ENCODE measurements at regions not wholly inside any gene's neighbourhood (a gene's known extent, or its start where the extent isn't known, plus 50 kb on each side); places are given as distances from the start of the nearest gene placed in this dataset.

DNA sequence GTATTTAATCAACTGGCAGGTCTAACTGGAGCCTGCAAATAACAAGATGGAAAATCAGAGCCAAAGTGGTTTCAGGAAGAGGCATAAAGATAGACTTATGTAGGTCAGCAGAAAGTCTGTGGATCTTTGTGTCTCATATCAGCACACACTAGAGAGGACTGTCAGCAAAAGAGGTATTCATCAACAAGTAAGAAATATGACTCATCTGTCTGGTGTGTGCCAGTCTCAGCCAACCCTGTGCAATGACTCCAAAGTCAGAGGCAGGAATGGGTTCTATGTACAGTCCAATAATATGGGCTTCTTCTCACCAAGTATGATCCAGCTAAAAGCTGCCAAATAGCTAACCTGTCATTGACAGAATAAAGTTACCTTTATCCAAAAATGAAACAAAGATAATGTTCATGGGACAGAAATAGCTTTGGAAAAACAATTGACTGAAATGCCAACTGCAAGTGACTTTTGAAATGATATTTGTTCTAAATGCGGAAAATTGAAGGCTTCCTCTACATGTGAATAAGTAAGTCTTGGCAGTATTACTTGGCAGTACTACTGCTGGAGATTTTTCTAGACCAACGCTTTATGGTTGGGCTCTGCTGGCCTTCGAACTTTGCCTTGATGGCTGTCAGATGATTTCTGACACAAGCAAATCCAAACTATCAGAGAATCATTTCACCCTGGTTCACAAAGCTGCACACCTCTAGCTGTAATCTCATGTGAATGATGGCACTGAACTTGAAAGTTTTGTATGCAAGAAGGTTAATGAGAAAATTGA, 272.3 kb upstream of the SEMA3C start:
- TF ChIP-seq, protein P1, sequence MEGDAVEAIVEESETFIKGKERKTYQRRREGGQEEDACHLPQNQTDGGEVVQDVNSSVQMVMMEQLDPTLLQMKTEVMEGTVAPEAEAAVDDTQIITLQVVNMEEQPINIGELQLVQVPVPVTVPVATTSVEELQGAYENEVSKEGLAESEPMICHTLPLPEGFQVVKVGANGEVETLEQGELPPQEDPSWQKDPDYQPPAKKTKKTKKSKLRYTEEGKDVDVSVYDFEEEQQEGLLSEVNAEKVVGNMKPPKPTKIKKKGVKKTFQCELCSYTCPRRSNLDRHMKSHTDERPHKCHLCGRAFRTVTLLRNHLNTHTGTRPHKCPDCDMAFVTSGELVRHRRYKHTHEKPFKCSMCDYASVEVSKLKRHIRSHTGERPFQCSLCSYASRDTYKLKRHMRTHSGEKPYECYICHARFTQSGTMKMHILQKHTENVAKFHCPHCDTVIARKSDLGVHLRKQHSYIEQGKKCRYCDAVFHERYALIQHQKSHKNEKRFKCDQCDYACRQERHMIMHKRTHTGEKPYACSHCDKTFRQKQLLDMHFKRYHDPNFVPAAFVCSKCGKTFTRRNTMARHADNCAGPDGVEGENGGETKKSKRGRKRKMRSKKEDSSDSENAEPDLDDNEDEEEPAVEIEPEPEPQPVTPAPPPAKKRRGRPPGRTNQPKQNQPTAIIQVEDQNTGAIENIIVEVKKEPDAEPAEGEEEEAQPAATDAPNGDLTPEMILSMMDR (optimal IDR thresholded peaks at IDR 0.05 in 1 of 3, IDR thresholded peaks at IDR 0.05 in 1 of 3, conservative IDR thresholded peaks at IDR 0.05 in 1 of 3; ENCODE audit: extremely low read depth in 1 of 3, insufficient read depth in 2 of 3, low read length in 3 of 3) = no peak
- TF ChIP-seq EZH2 (IDR thresholded peaks at IDR 0.05; ENCODE audit: low read length) = no peak
